Mesothelial cell of epicardium (in vitro differentiated cells): ENCODE measurements at regions not wholly inside any gene's neighbourhood (a gene's known extent, or its start where the extent isn't known, plus 50 kb on each side); places are given as distances from the start of the nearest gene placed in this dataset.
"Not testable (repeated sequence)": the region's sequence is repeated elsewhere in the genome, so short reads cannot be mapped to it uniquely, and the experiment has no call there.

ENCODE experiments used
- DNase-seq, 2 experiments: peaks; one replicate each; pipeline ENCODE4 v3.0.0; 2021; ENCODE audit warnings: low spot score in 2 of 2; ENCODE audit not compliant: unreplicated experiment in 2 of 2
- H3K27ac Mint-ChIP-seq: 2 replicates; pipeline ENCODE4 v1.8.0; 2021; ENCODE audit warnings: mixed read lengths
- H3K27me3 Mint-ChIP-seq: 2 replicates; pipeline ENCODE4 v1.8.0; 2021; ENCODE audit warnings: low read depth, mixed read lengths
- H3K36me3 Mint-ChIP-seq: 2 replicates; pipeline ENCODE4 v1.8.0; 2021; ENCODE audit warnings: mixed read lengths
- H3K4me1 Mint-ChIP-seq: 2 replicates; pipeline ENCODE4 v1.8.0; 2021; ENCODE audit warnings: mixed read lengths
- H3K4me3 Mint-ChIP-seq: 2 replicates; pipeline ENCODE4 v1.8.0; 2021; ENCODE audit warnings: mild to moderate bottlenecking, moderate library complexity, mixed read lengths
- H3K9me3 Mint-ChIP-seq: 2 replicates; pipeline ENCODE4 v1.8.0; 2021; ENCODE audit warnings: mixed read lengths
- TF ChIP-seq, protein P1 (sequence below): fragments of 200-600 bp; sonication (generic); IDR thresholded peaks from one replicate; pipeline ENCODE4 v1.5.0; 2021; ENCODE audit warnings: antibody characterized with exemption; ENCODE audit not compliant: unreplicated experiment

DNA sequence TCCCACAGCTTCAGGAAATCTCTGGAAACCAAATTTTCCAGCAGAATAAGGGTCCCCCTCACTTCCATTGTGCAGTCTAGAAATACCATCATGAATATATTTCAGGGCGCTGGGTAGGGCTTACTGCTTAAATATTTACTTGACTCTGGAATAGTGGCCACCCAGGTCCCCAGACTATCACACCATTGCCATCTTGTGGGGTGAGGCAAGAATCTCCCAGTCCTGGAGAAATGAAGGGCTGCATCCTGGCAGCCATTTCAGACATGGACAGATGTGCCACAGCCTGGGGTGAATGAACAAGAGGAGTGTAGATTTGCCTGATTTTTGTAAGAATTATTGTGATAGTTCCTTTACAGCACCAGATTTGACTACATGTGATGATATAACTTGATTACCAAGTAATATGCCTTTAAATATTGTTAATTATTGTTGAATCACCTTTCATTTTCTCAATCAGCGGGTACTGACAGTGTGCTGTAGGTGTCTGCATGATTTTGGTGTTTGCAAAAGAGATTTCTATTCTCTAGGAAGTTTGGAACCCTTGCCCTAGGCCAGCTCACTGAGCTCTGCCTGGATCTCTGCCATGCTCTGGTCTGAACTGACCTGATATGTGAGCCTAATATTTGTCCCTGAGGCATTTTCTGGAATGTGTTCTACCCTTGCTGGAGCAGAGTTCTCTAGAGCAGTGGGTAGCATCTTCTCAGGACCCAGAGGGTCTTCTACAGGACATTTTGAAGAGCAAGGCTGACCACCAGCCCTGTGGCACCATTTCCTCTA is 183.4 kb downstream of the KIT start:
- Mint-ChIP-seq H3K27ac (no peak overlapping the region), H3K4me3 (no peak overlapping the region), H3K36me3 (no peaks in the 10 kb centered on the region), H3K27me3 (no peaks in the 10 kb centered on the region), H3K9me3 (peaks cover 3% of the 10 kb centered on the region), H3K4me1 (peaks cover 5% of the 10 kb centered on the region)
- DNase-seq, result no peak
- TF ChIP-seq, protein P1, sequence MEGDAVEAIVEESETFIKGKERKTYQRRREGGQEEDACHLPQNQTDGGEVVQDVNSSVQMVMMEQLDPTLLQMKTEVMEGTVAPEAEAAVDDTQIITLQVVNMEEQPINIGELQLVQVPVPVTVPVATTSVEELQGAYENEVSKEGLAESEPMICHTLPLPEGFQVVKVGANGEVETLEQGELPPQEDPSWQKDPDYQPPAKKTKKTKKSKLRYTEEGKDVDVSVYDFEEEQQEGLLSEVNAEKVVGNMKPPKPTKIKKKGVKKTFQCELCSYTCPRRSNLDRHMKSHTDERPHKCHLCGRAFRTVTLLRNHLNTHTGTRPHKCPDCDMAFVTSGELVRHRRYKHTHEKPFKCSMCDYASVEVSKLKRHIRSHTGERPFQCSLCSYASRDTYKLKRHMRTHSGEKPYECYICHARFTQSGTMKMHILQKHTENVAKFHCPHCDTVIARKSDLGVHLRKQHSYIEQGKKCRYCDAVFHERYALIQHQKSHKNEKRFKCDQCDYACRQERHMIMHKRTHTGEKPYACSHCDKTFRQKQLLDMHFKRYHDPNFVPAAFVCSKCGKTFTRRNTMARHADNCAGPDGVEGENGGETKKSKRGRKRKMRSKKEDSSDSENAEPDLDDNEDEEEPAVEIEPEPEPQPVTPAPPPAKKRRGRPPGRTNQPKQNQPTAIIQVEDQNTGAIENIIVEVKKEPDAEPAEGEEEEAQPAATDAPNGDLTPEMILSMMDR, result no peak

DNA sequence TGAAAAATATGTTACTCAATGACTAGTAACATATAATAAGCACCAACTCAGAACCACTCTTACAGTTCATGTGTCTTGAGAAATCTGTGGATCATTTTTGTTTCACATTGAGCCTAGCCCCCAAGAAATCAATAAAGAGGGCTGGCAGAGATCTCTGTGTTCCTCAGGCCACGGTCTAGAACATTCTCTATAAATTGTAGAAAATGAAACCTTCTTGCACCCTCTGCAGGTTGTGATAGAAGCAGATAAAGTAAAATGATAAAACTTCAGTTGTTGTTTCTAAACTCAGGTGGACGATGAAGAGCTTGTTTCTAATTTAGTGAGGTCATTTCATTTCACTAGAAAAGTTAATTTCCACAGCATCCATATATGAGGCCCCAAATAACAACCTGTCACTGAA is 182.7 kb downstream of the KIT start:
- Mint-ChIP-seq H3K36me3 (no peaks in the 10 kb centered on the region), H3K27me3 (no peaks in the 10 kb centered on the region), H3K9me3 (peaks cover 3% of the 10 kb centered on the region), H3K4me1 (peaks cover 5% of the 10 kb centered on the region), H3K4me3 (no peak overlapping the region), H3K27ac (no peak overlapping the region)
- TF ChIP-seq, protein P1, result no peak
- DNase-seq, result no peak

DNA sequence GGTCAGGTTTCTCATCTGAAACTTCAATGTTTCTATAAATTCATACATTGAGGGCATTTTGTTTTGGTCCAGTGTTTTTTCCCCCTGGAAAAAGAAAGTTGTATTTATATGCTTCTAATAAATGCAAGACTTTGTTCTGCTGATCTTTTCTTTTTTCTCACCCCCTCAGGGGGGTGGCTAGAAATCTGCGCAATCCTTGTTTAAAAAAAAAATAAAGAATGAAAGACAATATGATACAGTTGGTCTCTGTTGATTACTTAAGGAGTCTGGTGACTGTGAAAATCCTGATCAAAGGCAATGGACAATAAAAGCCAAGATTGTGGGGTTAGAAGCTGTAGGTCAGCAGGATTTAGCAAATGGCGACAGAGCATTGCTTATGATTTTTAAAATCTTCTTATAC is 180.5 kb downstream of the KIT start:
- peaks cover 4% of the 10 kb centered on the region for H3K9me3 Mint-ChIP-seq
- TF ChIP-seq, protein P1, result no peak
- no peaks in the 10 kb centered on the region for H3K27me3 Mint-ChIP-seq
- DNase-seq, result no peak
- H3K27ac Mint-ChIP-seq, result no peak overlapping the region
- no peaks in the 10 kb centered on the region for H3K36me3 Mint-ChIP-seq
- no peak overlapping the region for H3K4me3 Mint-ChIP-seq
- H3K4me1 Mint-ChIP-seq, result peaks cover 5% of the 10 kb centered on the region

DNA sequence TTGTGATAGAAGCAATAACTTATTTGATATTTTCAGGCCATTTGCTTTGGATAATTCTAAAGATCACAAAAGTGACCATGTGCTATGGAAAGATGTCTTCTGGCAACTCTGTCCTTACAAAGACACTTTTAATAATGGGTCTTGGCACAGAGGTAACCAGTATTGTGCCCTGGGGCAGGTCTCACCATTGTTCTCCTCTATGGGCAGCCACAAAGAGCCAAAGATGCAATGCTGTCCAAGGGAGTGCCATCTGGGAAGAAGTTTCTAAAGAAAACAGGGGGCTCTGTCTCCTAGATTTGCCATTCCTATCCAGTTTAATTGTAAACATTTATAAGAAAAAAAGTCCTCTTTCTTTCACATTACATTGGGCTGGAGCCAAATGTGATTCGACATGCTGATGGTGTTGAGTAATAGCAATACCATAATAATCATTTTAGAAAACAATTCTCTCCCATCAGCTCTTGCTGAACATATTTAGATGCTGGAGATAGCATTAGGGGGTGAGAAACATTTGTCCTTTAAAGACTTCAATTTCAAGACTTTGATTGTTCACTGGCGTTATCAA is 179.9 kb downstream of the KIT start:
- Mint-ChIP-seq H3K4me1 (peaks cover 4% of the 10 kb centered on the region), H3K4me3 (no peak overlapping the region), H3K9me3 (peaks cover 7% of the 10 kb centered on the region), H3K36me3 (no peaks in the 10 kb centered on the region), H3K27me3 (no peaks in the 10 kb centered on the region), H3K27ac (no peak overlapping the region)
- TF ChIP-seq, protein P1, result no peak
- DNase-seq, result no peak

DNA sequence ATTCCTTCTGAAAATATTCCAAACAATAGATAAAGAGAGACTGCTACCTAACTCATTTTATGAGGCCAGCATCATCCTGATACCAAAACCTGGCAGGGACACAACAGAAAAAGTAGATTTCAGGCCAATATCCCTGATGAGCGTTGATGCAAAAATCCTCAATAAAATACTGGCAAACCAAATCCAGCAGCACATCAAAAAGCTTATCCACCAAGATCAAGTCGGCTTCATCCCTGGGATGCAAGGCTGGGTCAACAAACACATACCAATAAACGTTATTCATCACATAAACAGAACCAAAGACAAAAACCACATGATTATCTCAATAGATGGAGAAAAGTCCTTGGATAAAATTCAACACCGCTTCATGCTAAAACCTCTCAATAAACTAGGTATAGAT is 170.6 kb downstream of the KIT start:
- H3K27me3 Mint-ChIP-seq, H3K27ac Mint-ChIP-seq, H3K36me3 Mint-ChIP-seq, H3K4me3 Mint-ChIP-seq, H3K4me1 Mint-ChIP-seq, DNase-seq: not testable (repeated sequence)
- H3K9me3 Mint-ChIP-seq, result peaks cover 38% of the 10 kb centered on the region

DNA sequence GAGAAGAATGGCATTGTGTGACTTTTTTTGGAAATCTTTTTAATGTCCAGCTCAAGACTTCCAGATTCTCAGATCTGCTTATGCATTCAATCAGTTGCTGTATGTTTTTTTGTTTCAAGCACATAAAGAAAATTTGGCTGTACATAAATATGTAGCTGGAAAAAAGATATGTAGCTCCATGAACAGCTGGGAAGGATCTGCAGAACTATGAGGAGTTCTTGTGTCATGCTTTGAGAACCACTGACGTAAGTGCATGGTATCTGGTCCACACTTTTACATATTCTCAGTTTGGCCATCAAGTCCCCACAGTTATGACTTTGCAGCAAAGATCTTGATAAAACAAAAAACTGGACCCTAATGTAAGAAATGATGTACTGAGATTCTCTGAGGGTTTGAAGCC is 165.9 kb downstream of the KIT start:
- Mint-ChIP-seq H3K9me3 (peaks cover 18% of the 10 kb centered on the region), H3K36me3 (no peaks in the 10 kb centered on the region), H3K4me3 (no peak overlapping the region), H3K27ac (no peak overlapping the region), H3K27me3 (peaks cover 2% of the 10 kb centered on the region), H3K4me1 (no peaks in the 10 kb centered on the region)
- TF ChIP-seq, protein P1, result no peak
- no peak for DNase-seq
